GM19397 (cell line): ENCODE measurements at regions not wholly inside any gene's neighbourhood (a gene's known extent, or its start where the extent isn't known, plus 50 kb on each side); places are given as distances from the start of the nearest gene placed in this dataset.
"Not testable (repeated sequence)": the region's sequence is repeated elsewhere in the genome, so short reads cannot be mapped to it uniquely, and the experiment has no call there.

ENCODE experiments used
- ATAC-seq: cut with Tn5 transposase; IDR thresholded peaks from one replicate; pipeline ENCODE4 v1.9.1; 2021; ENCODE audit warnings: mild to moderate bottlenecking, moderate library complexity; ENCODE audit not compliant: unreplicated experiment

- no peak for ATAC-seq
These were observed 792.5 kb downstream of the DIAPH3 start for GRCh38 chr13:59371229-59371628.

DNA sequence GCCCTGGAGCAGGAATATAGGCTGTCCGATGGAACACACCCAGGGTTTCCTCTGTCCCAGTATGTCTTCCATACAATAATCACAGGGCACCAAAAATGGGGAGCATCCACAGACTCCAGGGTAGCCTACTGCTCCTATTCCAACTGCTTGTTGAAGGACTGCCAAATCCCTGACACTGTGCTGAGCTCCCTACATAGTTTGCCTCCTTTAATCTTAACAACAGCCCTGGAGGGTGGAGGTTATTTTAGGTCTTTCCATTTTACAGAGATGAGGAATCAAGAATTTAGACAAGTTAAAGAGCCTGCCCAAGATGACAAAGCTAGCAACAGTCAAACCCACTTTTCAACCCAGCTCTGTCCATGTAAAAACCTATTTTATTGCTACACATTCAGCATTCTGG, 790.4 kb downstream of the DIAPH3 start:
- no peak for ATAC-seq

DNA sequence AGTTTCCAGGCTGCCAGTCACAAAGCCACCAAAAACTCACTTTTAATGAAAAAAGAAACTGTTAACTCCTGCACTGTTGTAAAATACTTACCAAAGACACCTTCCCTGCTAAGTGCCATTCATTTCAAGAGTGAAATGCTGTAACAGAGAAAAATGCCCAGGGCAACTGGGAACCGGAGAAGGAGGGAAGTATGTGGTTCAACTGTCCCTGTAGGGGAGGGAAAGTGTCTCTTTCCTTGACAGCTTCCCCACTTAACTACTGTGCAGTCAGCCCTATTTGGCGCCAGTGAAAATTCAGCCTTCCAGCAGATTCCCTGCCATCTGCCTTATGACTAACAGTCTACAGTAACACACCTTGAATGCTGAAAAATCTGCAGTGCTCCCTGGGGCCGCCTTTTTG, 789.0 kb downstream of the DIAPH3 start:
- no peak for ATAC-seq

DNA sequence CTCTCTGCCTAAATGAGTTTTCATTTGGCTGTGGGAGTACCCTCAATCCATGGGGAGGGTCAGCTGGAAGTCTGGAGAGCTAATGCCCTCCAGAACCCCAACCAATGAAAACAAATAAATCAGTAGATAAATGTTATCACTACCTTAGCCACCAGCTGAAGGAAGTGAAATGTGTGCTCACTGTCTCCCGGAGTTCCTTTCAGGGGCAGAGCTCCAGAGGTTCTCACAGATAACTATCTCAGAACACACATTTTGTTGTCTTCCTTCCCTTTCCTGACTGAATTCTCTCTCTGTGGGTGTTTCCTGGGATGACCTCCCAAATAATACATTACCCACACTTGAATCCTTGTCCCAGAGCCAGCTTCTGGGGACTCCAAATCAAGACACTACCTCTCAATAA, 779.6 kb downstream of the DIAPH3 start:
- no peak for ATAC-seq

DNA sequence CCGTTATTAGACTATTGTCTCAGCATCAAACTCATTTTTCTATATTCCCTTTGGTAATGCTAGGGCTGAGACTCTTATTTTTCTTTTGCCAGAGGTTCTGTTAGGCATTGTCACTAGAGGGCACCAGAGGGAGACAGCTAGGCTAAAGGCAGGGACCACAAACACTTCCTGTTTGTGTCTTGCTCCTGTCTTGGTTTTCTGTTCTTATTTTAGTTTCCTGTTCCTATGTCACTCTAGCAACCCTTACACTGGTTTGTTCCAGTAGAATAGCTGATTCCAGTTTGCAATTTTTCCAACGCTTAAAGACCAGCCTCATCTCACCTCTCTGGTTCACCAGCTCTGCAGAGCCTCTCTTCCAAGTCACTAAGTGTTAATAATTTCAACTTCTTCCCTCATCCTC, 772.0 kb downstream of the DIAPH3 start:
- peak; percentile 97 for ATAC-seq

- no peak for ATAC-seq
These were observed 771.4 kb downstream of the DIAPH3 start for GRCh38 chr13:59392328-59392727.

DNA sequence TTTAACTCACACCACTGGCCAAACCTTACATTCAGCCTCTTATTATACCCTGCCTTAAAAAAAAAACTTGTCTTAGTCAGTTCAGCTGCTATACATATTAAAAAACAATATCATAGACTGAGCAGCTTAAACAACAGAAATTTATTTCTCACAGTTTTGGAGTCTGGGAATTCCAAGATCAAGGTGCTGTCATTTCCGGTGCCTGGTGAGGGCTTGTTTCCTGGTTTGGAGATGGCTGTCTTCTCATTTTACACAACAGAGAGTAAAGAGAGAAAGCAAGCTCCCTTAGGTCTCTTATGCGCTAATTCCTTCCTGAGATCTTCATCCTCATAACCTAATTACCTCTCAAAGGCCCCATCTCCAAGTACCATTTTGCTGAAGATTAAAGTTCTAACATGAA, 769.2 kb downstream of the DIAPH3 start:
- no peak for ATAC-seq

- no peak for ATAC-seq
These were observed 765.6 kb downstream of the DIAPH3 start for GRCh38 chr13:59398127-59398526.

GRCh38 chr13:59398661-59399060, 765.1 kb downstream of the DIAPH3 start:
- ATAC-seq: no peak

DNA sequence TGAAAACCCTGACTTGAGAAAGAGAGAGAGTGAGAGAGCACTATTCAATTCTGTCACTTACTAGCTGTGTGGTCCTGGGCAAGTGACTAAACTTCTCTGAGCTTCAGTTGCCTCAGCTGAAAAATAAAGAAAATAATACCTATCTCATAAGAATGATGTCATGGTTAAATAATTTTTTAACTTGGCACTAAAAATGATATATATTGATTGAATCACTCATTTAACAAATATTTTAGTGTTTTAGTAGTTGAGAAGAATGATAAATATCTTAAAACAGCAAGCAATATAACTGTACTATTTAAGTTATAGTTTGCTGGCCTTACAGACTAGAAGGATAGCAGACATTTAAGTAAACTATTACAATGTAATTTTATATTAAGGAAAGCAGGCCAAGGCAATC, 764.2 kb downstream of the DIAPH3 start:
- no peak for ATAC-seq

DNA sequence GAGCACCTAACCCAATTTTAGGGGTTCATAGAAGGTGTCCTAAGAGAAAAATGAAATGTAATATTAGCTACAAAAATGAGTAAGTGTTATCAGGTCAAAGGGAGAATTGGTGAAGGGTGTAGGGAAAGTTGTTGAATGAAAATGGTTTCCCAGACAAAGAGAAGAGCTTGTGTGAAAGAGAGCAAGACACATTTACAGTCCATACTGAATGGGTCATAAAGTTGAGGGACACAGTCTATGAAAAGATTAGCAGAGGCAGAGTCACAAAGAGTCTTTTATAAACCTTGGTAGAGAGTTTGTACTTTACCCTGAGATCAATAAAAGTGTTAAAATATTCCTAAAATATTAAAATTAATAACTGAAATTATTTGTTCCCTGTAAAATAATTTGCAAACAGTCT, 759.4 kb downstream of the DIAPH3 start:
- ATAC-seq: no peak

GRCh38 chr13:59407251-59407650, 756.5 kb downstream of the DIAPH3 start:
- not testable (repeated sequence) for ATAC-seq

DNA sequence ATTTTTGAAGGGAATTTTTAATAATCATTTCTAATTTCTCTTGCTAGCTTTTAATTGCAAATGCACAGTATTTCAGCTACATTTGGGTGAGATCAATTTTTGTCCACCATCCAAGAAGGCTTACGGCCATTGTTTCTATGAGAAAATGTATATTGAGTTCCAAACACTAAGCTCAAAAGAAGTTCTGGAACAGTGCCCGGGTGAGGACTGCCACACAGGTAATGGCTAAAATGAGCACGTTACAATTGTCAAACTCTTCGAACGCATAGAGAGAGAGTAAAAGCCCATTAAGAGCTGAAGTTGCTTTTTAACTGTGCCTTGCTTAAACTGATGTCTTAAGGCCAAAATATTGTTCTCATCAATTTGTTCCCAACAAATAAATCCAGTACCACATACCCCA, 755.0 kb downstream of the DIAPH3 start:
- ATAC-seq: no peak

GRCh38 chr13:59409211-59409610, 754.5 kb downstream of the DIAPH3 start:
- no peak for ATAC-seq

DNA sequence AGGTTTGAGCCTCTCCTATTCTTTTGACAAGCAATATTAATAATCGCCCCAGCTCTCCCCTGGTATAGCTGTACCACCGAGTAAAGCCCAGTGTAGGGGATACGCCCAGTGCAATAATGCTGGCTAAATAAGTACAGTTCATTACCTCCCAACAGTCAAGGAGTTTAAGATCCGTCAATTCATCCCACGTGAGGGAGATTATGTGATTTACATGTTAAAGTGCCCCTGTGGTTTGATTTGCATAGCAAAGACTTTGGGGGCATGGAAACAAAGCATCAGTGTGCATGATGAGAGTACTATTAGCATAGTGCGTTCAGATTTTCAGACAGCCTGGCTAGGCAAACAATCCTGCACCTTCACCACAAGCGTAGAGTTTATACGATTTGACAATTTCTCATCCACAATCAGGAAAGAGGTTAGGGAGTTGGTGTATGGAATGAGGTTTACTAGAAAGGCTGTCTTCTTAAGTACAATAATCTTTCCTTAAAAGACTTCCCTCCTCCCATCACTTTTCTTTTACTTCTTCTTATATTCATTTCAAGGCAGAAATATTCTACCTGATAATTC, 754.0 kb downstream of the DIAPH3 start:
- ATAC-seq: no peak

DNA sequence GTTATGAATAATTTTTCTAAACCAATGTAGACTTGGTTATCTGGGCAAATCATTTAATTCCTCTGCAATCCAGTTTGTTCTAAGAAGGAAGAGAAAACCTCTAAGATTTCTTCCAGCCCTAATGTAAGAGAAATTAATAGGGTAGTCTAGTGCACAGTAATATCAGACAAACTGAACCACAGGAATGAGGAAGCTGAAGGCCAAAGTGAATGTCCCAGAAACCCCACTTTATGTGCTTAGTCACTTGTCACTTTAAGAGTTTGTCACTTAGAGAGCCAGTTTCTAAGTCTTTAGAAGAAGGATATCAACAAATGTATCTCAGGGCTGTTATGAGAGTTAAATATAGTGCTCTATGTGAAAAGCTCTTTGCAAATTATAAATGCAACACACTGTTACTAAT, 750.6 kb downstream of the DIAPH3 start:
- ATAC-seq: peak; percentile 86

DNA sequence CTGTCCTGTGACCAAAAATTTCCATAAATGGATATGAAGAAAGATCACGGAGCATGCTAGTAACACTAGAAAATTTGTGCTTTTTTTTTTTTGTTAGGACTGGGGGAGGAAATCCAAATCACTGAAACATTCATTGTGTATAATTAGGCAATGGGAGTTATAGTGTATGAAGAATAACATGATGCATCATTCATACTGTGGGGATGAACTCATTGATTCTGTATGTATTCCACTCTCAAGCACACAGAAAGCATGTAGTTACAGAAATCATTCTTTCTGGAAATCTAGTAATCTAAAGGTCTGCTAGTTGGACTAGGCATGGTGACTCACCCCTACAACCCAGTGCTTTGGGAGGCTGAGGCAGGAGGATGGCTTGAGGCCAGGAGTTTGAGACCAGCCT, 749.7 kb downstream of the DIAPH3 start:
- no peak for ATAC-seq

DNA sequence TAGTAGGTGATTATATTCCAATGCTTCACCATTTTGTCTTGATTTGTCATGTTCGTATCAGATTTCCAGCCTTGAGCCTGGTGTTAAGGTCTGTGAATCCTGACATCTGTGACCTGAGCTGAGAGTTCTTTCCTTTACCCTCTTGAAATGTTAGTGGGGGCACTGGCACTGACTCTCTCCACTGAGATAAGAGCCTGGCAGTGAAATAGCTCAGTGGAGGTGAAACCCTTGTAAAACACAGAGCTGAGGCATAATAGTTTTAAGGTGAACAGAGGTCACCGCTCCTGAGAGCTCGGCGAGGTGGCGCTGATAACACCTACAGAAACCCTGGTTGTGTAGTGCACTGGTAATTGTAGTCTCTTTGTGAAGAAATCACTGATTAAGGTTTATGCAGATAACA, 748.2 kb downstream of the DIAPH3 start:
- ATAC-seq: no peak

DNA sequence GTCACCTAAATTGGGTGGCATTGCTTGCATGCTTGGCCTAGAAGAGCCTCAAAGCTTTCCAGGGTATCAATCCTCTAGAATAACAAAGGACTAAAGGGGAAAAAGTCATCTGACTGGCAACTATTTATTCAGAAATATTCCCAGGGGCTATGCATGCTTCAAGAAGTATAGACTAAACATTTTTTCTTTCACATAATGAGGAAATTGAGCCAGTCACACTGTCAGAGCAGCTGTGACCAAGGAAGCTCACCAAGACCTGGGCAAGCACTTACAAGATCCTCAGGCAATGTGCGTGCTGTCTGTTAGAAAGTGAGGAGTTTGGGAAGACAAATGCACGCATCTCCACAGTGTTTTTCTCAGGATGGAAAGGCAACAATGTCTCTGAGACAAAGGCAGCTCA, 747.2 kb downstream of the DIAPH3 start:
- no peak for ATAC-seq

- ATAC-seq: no peak
These were observed 741.1 kb downstream of the DIAPH3 start for GRCh38 chr13:59422646-59423045.

DNA sequence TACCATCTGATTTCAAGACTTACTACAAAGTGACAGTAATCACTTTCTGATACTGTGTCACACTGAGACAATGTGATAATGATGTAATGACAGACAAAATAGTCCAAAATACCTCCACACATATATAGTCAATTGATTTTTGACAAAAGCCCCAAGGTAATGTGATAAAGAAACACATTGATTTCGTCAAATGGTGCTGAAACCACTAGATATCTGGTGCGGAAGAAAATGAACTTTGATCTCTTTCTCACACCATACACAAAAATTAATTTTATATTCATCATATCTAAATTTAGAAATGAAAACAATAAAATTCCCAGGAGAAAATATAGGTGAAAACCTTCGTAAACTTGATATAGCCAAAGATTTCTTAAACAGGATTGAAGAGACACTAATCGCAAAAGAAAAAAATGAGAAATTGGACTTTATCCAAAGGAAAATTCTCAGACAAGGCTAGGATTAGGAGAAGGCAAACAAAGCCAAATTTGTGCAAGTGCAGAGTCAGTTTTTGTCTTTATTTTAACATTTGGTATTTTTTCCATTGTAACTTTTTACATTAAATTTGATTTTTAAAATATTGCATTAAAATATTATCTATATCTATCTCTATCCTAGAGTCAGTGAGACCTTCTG, 739.9 kb downstream of the DIAPH3 start:
- no peak for ATAC-seq

- ATAC-seq: no peak
These were observed 739.1 kb downstream of the DIAPH3 start for GRCh38 chr13:59424661-59425060.

DNA sequence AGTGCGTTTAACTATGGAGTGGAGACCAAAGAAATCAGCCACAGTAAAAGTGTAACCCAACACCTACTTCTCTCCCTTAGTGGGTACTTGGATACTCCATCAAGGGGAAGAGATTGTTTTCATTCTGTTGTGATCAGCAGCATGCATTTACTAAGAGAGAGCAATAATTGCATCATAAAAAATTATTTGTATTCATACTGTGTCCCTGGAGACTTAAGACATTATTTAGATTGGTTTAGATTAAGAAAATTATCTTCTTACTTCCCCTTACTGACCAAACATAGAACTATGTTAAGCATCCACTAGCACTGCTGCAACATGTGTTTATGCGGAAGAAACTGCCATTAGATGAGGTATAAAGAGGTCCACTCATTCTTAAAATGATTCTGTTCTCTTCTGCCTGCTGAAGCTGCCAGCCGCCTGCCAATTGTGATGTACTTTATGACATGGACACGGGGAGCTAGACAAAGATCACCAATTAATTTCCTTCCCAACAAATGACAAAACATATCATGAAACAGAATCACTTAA, 738.5 kb downstream of the DIAPH3 start:
- no peak for ATAC-seq
